Eye (tissue), 1 donor: ENCODE measurements at regions not wholly inside any gene's neighbourhood (a gene's known extent, or its start where the extent isn't known, plus 50 kb on each side); places are given as distances from the start of the nearest gene placed in this dataset.

Experiments
- DNase-seq: peaks from one replicate; pipeline ENCODE4 v3.0.0-alpha.2; 2015

- peak; percentile 33 for DNase-seq
These were observed 76.7 kb downstream of the TRIM29 start for GRCh38 chr11:120061036-120061760.

- no peak for DNase-seq
These were observed 77.4 kb downstream of the TRIM29 start for GRCh38 chr11:120060512-120060911.

GRCh38 chr11:120058931-120059330, 79.0 kb downstream of the TRIM29 start:
- no peak for DNase-seq

- peak; percentile 34 for DNase-seq
These were observed 80.0 kb downstream of the TRIM29 start for GRCh38 chr11:120057595-120058581.

GRCh38 chr11:120057028-120057330, 80.9 kb downstream of the TRIM29 start:
- no peak for DNase-seq

GRCh38 chr11:120056301-120057027, 81.4 kb downstream of the TRIM29 start:
- no peak for DNase-seq

GRCh38 chr11:120055646-120056045, 82.3 kb downstream of the TRIM29 start:
- DNase-seq = no peak

GRCh38 chr11:120054753-120055045, 83.2 kb downstream of the TRIM29 start:
- DNase-seq = no peak

- DNase-seq = no peak
These were observed 83.7 kb downstream of the TRIM29 start for GRCh38 chr11:120054016-120054752.

GRCh38 chr11:120052196-120052775, 85.6 kb downstream of the TRIM29 start:
- no peak for DNase-seq

- no peak for DNase-seq
These were observed 93.8 kb downstream of the TRIM29 start for GRCh38 chr11:120044011-120044675.

GRCh38 chr11:120043328-120043945, 94.5 kb downstream of the TRIM29 start:
- DNase-seq = no peak

- DNase-seq = no peak
These were observed 96.3 kb downstream of the TRIM29 start for GRCh38 chr11:120041625-120042024.

- no peak for DNase-seq
These were observed 97.6 kb downstream of the TRIM29 start for GRCh38 chr11:120040151-120040840.

- no peak for DNase-seq
These were observed 98.9 kb downstream of the TRIM29 start for GRCh38 chr11:120039039-120039438.

GRCh38 chr11:120037111-120037510, 100.8 kb downstream of the TRIM29 start:
- no peak for DNase-seq

- DNase-seq = no peak
These were observed 102.2 kb downstream of the TRIM29 start for GRCh38 chr11:120035756-120036155.

- peak; percentile 57 for DNase-seq
These were observed 102.9 kb downstream of the TRIM29 start for GRCh38 chr11:120034881-120035630.

GRCh38 chr11:120034176-120034875, 103.6 kb downstream of the TRIM29 start:
- no peak for DNase-seq
